H1 (cell line): ENCODE measurements at regions not wholly inside any gene's neighbourhood (a gene's known extent, or its start where the extent isn't known, plus 50 kb on each side); places are given as distances from the start of the nearest gene placed in this dataset.

ENCODE experiments used
- ATF2 ChIP-seq: IDR thresholded peaks from 2 replicates; pipeline ENCODE4 v1.6.1; 2012; ENCODE audit warnings: low read length, inconsistent platforms
- CHD2 ChIP-seq: IDR thresholded peaks from 2 replicates; pipeline ENCODE4 v1.6.1; 2012; ENCODE audit warnings: low read length, improper control_type of control experiment
- MAFK ChIP-seq: IDR thresholded peaks from 2 replicates; pipeline ENCODE4 v1.6.1; 2012; ENCODE audit warnings: low read depth, mild to moderate bottlenecking, improper control_type of control experiment, low read length
- POLR2AphosphoS5 ChIP-seq: IDR thresholded peaks from 2 replicates; pipeline ENCODE4 v1.6.1; 2011; ENCODE audit warnings: low read depth, low read length

GRCh38 chr18:22021701-22022100 lies 147.7 kb upstream of the GATA6 start (continued):
- TF ChIP-seq MAFK: no peak
- no peak for TF ChIP-seq POLR2AphosphoS5
- TF ChIP-seq ATF2: no peak
- no peak for TF ChIP-seq CHD2
- TF ChIP-seq, all 59 proteins: peak for 0
